NCI-H187 (cell line): ENCODE measurements at regions not wholly inside any gene's neighbourhood (a gene's known extent, or its start where the extent isn't known, plus 50 kb on each side); places are given as distances from the start of the nearest gene placed in this dataset.
"Not testable (repeated sequence)": the region's sequence is repeated elsewhere in the genome, so short reads cannot be mapped to it uniquely, and the experiment has no call there.

ENCODE experiments used
- DNase-seq, 2 experiments: peaks; one replicate each; lab custom pipeline; 2025; lab: John Stamatoyannopoulos, UW

GRCh38 chr1:177710696-177711620 lies 258.9 kb downstream of the SEC16B start:
- DNase-seq: no peak

GRCh38 chr1:177708406-177708805 lies 261.5 kb downstream of the SEC16B start:
- DNase-seq: no peak

GRCh38 chr1:177706977-177707376 lies 262.9 kb downstream of the SEC16B start:
- no peak for DNase-seq

- no peak for DNase-seq
Measured at GRCh38 chr1:177705839-177706238, 264.0 kb downstream of the SEC16B start.

GRCh38 chr1:177703888-177704446 lies 265.9 kb downstream of the SEC16B start:
- DNase-seq: no peak

GRCh38 chr1:177701654-177702353 lies 268.1 kb downstream of the SEC16B start:
- DNase-seq: no peak

- no peak for DNase-seq
Measured at GRCh38 chr1:177700856-177701255, 269.0 kb downstream of the SEC16B start.

GRCh38 chr1:177690996-177691395 lies 278.9 kb downstream of the SEC16B start:
- no peak for DNase-seq

GRCh38 chr1:177687544-177687943 lies 282.3 kb downstream of the SEC16B start:
- no peak for DNase-seq

- no peak for DNase-seq
Measured at GRCh38 chr1:177686933-177687332, 282.9 kb downstream of the SEC16B start.

GRCh38 chr1:177669161-177669560 lies 300.7 kb downstream of the SEC16B start:
- no peak for DNase-seq

- DNase-seq: no peak
Measured at GRCh38 chr1:177665935-177666334, 303.9 kb downstream of the SEC16B start.

GRCh38 chr1:177664742-177665141 lies 305.1 kb downstream of the SEC16B start:
- DNase-seq: not testable (repeated sequence)

- DNase-seq: no peak
Measured at GRCh38 chr1:177660188-177660587, 309.7 kb downstream of the SEC16B start.

GRCh38 chr1:177659281-177659680 lies 310.6 kb downstream of the SEC16B start:
- no peak for DNase-seq

- no peak for DNase-seq
Measured at GRCh38 chr1:177656598-177656997, 313.3 kb downstream of the SEC16B start.

- DNase-seq: no peak
Measured at GRCh38 chr1:177650947-177651346, 318.9 kb downstream of the SEC16B start.

- no peak for DNase-seq
Measured at GRCh38 chr1:177648731-177649265, 321.1 kb downstream of the SEC16B start.

- DNase-seq: no peak
Measured at GRCh38 chr1:177648138-177648537, 321.7 kb downstream of the SEC16B start.

GRCh38 chr1:177646757-177647730 lies 322.8 kb downstream of the SEC16B start:
- no peak for DNase-seq

- DNase-seq: no peak
Measured at GRCh38 chr1:177645491-177646190, 324.2 kb downstream of the SEC16B start.
